GM12878 (cell line): ENCODE measurements at regions not wholly inside any gene's neighbourhood (a gene's known extent, or its start where the extent isn't known, plus 50 kb on each side); places are given as distances from the start of the nearest gene placed in this dataset.
A peak's percentile ranks its signal among the peaks of the same experiment; 100 is the strongest.

Experiments used
- ATAC-seq: fragments of 200-7000 bp; cut with Tn5 transposase; 3 replicates; pipeline ENCODE4 v1.9.1; 2020; ENCODE audit warnings: mild to moderate bottlenecking, moderate library complexity
- BruUV-seq: library from RNA; stranded (reverse); fragments of 400-500 nt; replicated peaks from 2 replicates; lab custom pipeline; 2021; lab: Mats Ljungman, UMichigan
- CTCF ChIA-PET: fragments of 300-600 bp; sonication (Branson Sonifier 250); formaldehyde crosslinking; extraction: SDS; loops from one replicate; lab custom pipeline; 2021; ENCODE audit warnings: inconsistent platforms; lab: Yijun Ruan, JAX
- POLR2A ChIA-PET: fragments of 350-600 bp; formaldehyde crosslinking; extraction: SDS; loops from one replicate; lab custom pipeline; 2021; ENCODE audit warnings: inconsistent platforms; lab: Charles Lee
- RAD21 ChIA-PET: fragments of 300-600 bp; sonication (Branson Sonifier 250); formaldehyde crosslinking; loops from one replicate; lab custom pipeline; 2023; ENCODE audit warnings: antibody characterized with exemption; ENCODE audit not compliant: unreplicated experiment; lab: Charles Lee
- SMC1A ChIA-PET: fragments of 300-600 bp; sonication (Branson Sonifier 250); formaldehyde crosslinking; loops from one replicate; lab custom pipeline; 2023; ENCODE audit not compliant: unreplicated experiment, uncharacterized antibody; lab: Charles Lee
- DNase-seq: peaks from one replicate; pipeline ENCODE4 v3.0.0-alpha.2; 2011; ENCODE audit warnings: low read depth, low spot score
- FAIRE-seq: peaks from 3 replicates; lab custom pipeline; 2011; peaks lifted over from hg19 to GRCh38; lab: Jason Lieb, UNC
- H2AFZ ChIP-seq: 2 replicates; pipeline ENCODE4 v1.6.0; 2011; ENCODE audit warnings: low read depth, low read length, control low read depth; ENCODE audit not compliant: control insufficient read depth
- H3K27ac ChIP-seq: 2 replicates; pipeline ENCODE4 v1.5.1; 2011; ENCODE audit warnings: control low read depth; ENCODE audit not compliant: control insufficient read depth, insufficient read depth
- H3K27me3 ChIP-seq, 2 experiments: replicated peaks in 1 of 2; 2 replicates each; pipeline versions ENCODE4 v1.6.0 to v1.6.1; 2011; ENCODE audit warnings: low read length in 1 of 2; ENCODE audit not compliant: control insufficient read depth in 2 of 2, insufficient read depth in 2 of 2
- H3K36me3 ChIP-seq, 2 experiments: 2 replicates each; pipeline ENCODE4 v1.5.1; 2011; ENCODE audit warnings: low read length in 1 of 2; ENCODE audit not compliant: control insufficient read depth in 2 of 2, insufficient read depth in 2 of 2
- H3K4me1 ChIP-seq: 2 replicates; pipeline ENCODE4 v1.6.1; 2011; ENCODE audit warnings: mild to moderate bottlenecking, low read length, moderate library complexity, mixed read lengths; ENCODE audit not compliant: control insufficient read depth, insufficient read depth
- H3K4me2 ChIP-seq: 2 replicates; pipeline ENCODE4 v1.6.0; 2011; ENCODE audit warnings: control low read depth; ENCODE audit not compliant: control insufficient read depth, insufficient read depth
- H3K4me3 ChIP-seq: fragments of 200-600 bp; sonication (generic); 2 replicates; pipeline ENCODE4 v1.5.1; 2016
- H3K79me2 ChIP-seq: 2 replicates; pipeline ENCODE4 v1.6.0; 2011; ENCODE audit warnings: low read length; ENCODE audit not compliant: control insufficient read depth, insufficient read depth
- H3K9ac ChIP-seq: 2 replicates; pipeline ENCODE4 v1.8.0; 2011; ENCODE audit warnings: low read length, control low read depth, mixed read lengths; ENCODE audit not compliant: control insufficient read depth, insufficient read depth
- H3K9me3 ChIP-seq: replicated peaks from 3 replicates; pipeline ENCODE4 v1.5.1; 2011; ENCODE audit warnings: mild to moderate bottlenecking, low read length; ENCODE audit not compliant: control insufficient read depth, insufficient read depth
- H4K20me1 ChIP-seq: 2 replicates; pipeline ENCODE4 v1.6.0; 2011; ENCODE audit not compliant: control insufficient read depth, insufficient read depth
- ATF7 ChIP-seq: fragments of 450-650 bp; IDR thresholded peaks from 2 replicates; pipeline ENCODE4 v1.6.1; 2016; ENCODE audit warnings: low read depth, mild to moderate bottlenecking
- CBX5 ChIP-seq: sonication (generic); IDR thresholded peaks from 2 replicates; pipeline ENCODE4 v1.6.1; 2016; ENCODE audit warnings: low read depth, moderate library complexity, mild to moderate bottlenecking, inconsistent platforms
- CEBPB ChIP-seq, 2 experiments: fragments of 150-350 bp in 1 of 2; IDR thresholded peaks; 2 replicates each; pipeline ENCODE4 v1.6.1; 2012 to 2014; ENCODE audit warnings: low read depth in 2 of 2, low read length in 2 of 2, borderline replicate concordance in 1 of 2, inconsistent platforms in 1 of 2
- E4F1 ChIP-seq: fragments of 450-650 bp; IDR thresholded peaks from 2 replicates; pipeline ENCODE4 v1.6.1; 2018; ENCODE audit warnings: borderline replicate concordance, mild to moderate bottlenecking; ENCODE audit not compliant: partially characterized antibody
- EED ChIP-seq: sonication (generic); IDR thresholded peaks from 2 replicates; pipeline ENCODE4 v1.6.1; 2016; ENCODE audit warnings: antibody characterized with exemption, low read depth
- JUNB ChIP-seq: IDR thresholded peaks from 2 replicates; pipeline ENCODE4 v1.6.1; 2016; ENCODE audit warnings: antibody characterized with exemption, mild to moderate bottlenecking
- NR2C2 ChIP-seq: IDR thresholded peaks from 2 replicates; pipeline ENCODE4 v1.6.1; 2011; ENCODE audit warnings: borderline replicate concordance, low read depth; ENCODE audit not compliant: control insufficient read depth, insufficient read length
- STAT1 ChIP-seq: fragments of 450-650 bp; conservative IDR thresholded peaks from 2 replicates; pipeline ENCODE4 v1.6.1; 2014; ENCODE audit warnings: antibody characterized with exemption, mild to moderate bottlenecking
- TBL1XR1 ChIP-seq: IDR thresholded peaks from 2 replicates; pipeline ENCODE4 v1.6.1; 2012; ENCODE audit warnings: low read depth, low read length, improper control_type of control experiment
- ZBED1 ChIP-seq: IDR thresholded peaks from 2 replicates; pipeline ENCODE4 v1.6.1; 2016; ENCODE audit warnings: borderline replicate concordance
- WGBS: methylation state at CpG from one replicate; pipeline ENCODE4 v1.1.6; 2016; ENCODE audit warnings: low lambda C conversion rate; ENCODE audit not compliant: insufficient replicate concordance, insufficient coverage; ENCODE audit errors: missing lambda C conversion rate; 5-methylcytosine and 5-hydroxymethylcytosine counted together
- in situ Hi-C: fragments of 300-500 bp; cut with MboI; formaldehyde crosslinking; loops from 9 replicates; pipeline ENCODE4 v1.14.3; 2018; ENCODE audit warnings: mixed read lengths
- intact Hi-C: fragments of 100-400 bp; cut with micrococcal nuclease; formaldehyde crosslinking; loops from one replicate; pipeline ENCODE4 v1.14.2; 2022; ENCODE audit not compliant: unreplicated experiment
- TF ChIP-seq, protein P1 (sequence below): IDR thresholded peaks from 2 replicates; pipeline ENCODE4 v1.6.1; 2012; ENCODE audit warnings: low read depth, low read length, improper control_type of control experiment

- TF ChIP-seq E4F1 = no peak
- TF ChIP-seq NR2C2 = no peak
- no peak for TF ChIP-seq ZBED1
- TF ChIP-seq EED = no peak
- TF ChIP-seq, protein P1, sequence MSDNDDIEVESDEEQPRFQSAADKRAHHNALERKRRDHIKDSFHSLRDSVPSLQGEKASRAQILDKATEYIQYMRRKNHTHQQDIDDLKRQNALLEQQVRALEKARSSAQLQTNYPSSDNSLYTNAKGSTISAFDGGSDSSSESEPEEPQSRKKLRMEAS = no peak
Measured at GRCh38 chr2:208643145-208643544, 236.6 kb downstream of the PTH2R start (continued).

- RAD21 ChIA-PET = no interaction called here
- Histone ChIP-seq H3K9ac (no peak overlapping the region), H3K36me3 (no peaks in the 10 kb centered on the region), H3K4me2 (no peak overlapping the region), H3K4me3 (no peak overlapping the region), H3K27me3 (no peaks in the 10 kb centered on the region), H3K27ac (no peak overlapping the region), H4K20me1 (no peaks in the 10 kb centered on the region), H3K79me2 (no peaks in the 10 kb centered on the region), H2AFZ (no peak overlapping the region), H3K4me1 (no peaks in the 10 kb centered on the region), H3K9me3 (no peaks in the 10 kb centered on the region)
- intact Hi-C loops (no loop called here), in situ Hi-C loops (no loop called here)
- WGBS = 55% methylated on average over 1 of the region's 1 CpG
- POLR2A ChIA-PET = no interaction called here
- no peak for DNase-seq
- no peak for TF ChIP-seq TBL1XR1
- TF ChIP-seq ATF7 = 0 out of 2 replicates have a peak, but pooled peaks have one; percentile 45
- no peak for TF ChIP-seq CEBPB (IDR thresholded peaks at IDR 0.05; ENCODE audit: borderline replicate concordance in 1 of 2, low read depth in 2 of 2, low read length in 2 of 2)
- TF ChIP-seq CBX5 = no peak
- TF ChIP-seq JUNB = peak; percentile 21; the same call in 1 of the 2 replicates
- no peak for TF ChIP-seq STAT1
- FAIRE-seq = no peak
- SMC1A ChIA-PET = interaction anchor here (0.6 kb wide), 1 partner anchor 43 kb away, joined by 4 read pairs; no protein-coding TSS in a partner anchor
- ATAC-seq = peak; percentile 39
- CTCF ChIA-PET = interaction anchor here (0.6 to 1.3 kb wide), 2 partner anchors 35 to 178 kb away, joined by 3 to 4 read pairs; no protein-coding TSS in a partner anchor
- BruUV-seq = no TSS peak
Measured at GRCh38 chr2:208645226-208645625, 238.6 kb downstream of the PTH2R start.
